ENCODE measurements at regions not wholly inside any gene's neighbourhood (a gene's known extent, or its start where the extent isn't known, plus 50 kb on each side); places are given as distances from the start of the nearest gene placed in this dataset.

- no peak for TF ChIP-seq HDAC2 (IDR thresholded peaks at IDR 0.05)
- TF ChIP-seq, protein P1, sequence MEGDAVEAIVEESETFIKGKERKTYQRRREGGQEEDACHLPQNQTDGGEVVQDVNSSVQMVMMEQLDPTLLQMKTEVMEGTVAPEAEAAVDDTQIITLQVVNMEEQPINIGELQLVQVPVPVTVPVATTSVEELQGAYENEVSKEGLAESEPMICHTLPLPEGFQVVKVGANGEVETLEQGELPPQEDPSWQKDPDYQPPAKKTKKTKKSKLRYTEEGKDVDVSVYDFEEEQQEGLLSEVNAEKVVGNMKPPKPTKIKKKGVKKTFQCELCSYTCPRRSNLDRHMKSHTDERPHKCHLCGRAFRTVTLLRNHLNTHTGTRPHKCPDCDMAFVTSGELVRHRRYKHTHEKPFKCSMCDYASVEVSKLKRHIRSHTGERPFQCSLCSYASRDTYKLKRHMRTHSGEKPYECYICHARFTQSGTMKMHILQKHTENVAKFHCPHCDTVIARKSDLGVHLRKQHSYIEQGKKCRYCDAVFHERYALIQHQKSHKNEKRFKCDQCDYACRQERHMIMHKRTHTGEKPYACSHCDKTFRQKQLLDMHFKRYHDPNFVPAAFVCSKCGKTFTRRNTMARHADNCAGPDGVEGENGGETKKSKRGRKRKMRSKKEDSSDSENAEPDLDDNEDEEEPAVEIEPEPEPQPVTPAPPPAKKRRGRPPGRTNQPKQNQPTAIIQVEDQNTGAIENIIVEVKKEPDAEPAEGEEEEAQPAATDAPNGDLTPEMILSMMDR (IDR thresholded peaks at IDR 0.05): no peak
- no peak for TF ChIP-seq POLR2AphosphoS2 (conservative IDR thresholded peaks at IDR 0.05; ENCODE audit: low read length)
- TF ChIP-seq ZNF302 (CRISPR knock-in tag; IDR thresholded peaks at IDR 0.05): no peak
- no peak for TF ChIP-seq SREBF2 (IDR thresholded peaks at IDR 0.05)
Observed at GRCh38 chr12:73892201-73892600, 645.4 kb upstream of the ATXN7L3B start.

Data from A549 (cell line).